Progenitor cell of endocrine pancreas (in vitro differentiated cells): ENCODE measurements at regions not wholly inside any gene's neighbourhood (a gene's known extent, or its start where the extent isn't known, plus 50 kb on each side); places are given as distances from the start of the nearest gene placed in this dataset.

Experiments
- DNase-seq: peaks from one replicate; pipeline ENCODE4 v3.0.0; 2021; ENCODE audit warnings: low spot score; ENCODE audit not compliant: unreplicated experiment
- H3K27ac Mint-ChIP-seq: 2 replicates; pipeline ENCODE4 v1.8.0; 2021; ENCODE audit warnings: mild to moderate bottlenecking, moderate library complexity, mixed read lengths
- H3K27me3 Mint-ChIP-seq: 2 replicates; pipeline ENCODE4 v1.8.0; 2021; ENCODE audit warnings: mixed read lengths
- H3K36me3 Mint-ChIP-seq: 2 replicates; pipeline ENCODE4 v1.8.0; 2022; ENCODE audit warnings: mixed read lengths; ENCODE audit not compliant: insufficient read depth
- H3K4me1 Mint-ChIP-seq: 2 replicates; pipeline ENCODE4 v1.8.0; 2021; ENCODE audit warnings: low read depth, mixed read lengths
- H3K4me3 Mint-ChIP-seq: 2 replicates; pipeline ENCODE4 v1.8.0; 2021; ENCODE audit warnings: low read depth, mild to moderate bottlenecking, moderate library complexity, mixed read lengths
- H3K9me3 Mint-ChIP-seq: 2 replicates; pipeline ENCODE4 v1.8.0; 2021; ENCODE audit warnings: low read depth, mixed read lengths
- CTCF ChIP-seq: fragments of 200-600 bp; sonication (generic); IDR thresholded peaks from one replicate; pipeline ENCODE4 v1.5.0; 2021; ENCODE audit warnings: antibody characterized with exemption, mild to moderate bottlenecking; ENCODE audit not compliant: unreplicated experiment

GRCh38 chr3:87486115-87486514 lies 209.7 kb upstream of the POU1F1 start:
- TF ChIP-seq CTCF, result no peak
- Mint-ChIP-seq H3K27ac (no peak overlapping the region), H3K9me3 (no peaks in the 10 kb centered on the region), H3K36me3 (no peaks in the 10 kb centered on the region), H3K27me3 (no peaks in the 10 kb centered on the region), H3K4me1 (peaks cover 4% of the 10 kb centered on the region), H3K4me3 (no peak overlapping the region)
- DNase-seq, result no peak

DNA sequence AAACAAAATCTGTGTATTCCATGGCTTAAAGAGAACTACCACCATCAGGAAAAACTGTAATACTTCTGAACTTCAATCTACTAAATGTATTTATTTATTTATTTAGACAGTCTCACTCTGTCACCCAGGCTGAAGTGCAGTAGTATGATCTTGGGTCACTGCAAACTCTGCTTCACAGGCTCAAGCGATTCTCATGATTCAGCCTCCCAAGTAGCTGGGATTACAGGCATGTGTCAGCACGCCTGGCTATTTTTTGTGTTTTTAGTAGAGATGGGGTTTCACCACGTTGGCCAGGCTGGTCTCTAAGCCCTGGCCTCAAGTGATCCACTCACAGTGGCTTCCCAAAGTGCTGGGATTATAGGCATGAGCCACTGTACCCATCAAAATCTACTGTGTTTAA lies 202.3 kb upstream of the POU1F1 start:
- Mint-ChIP-seq H3K4me3 (no peak overlapping the region), H3K4me1 (no peaks in the 10 kb centered on the region), H3K27me3 (no peaks in the 10 kb centered on the region), H3K27ac (no peak overlapping the region), H3K9me3 (peaks cover under 1% of the 10 kb centered on the region), H3K36me3 (no peaks in the 10 kb centered on the region)
- no peak for DNase-seq
- TF ChIP-seq CTCF, result no peak

DNA sequence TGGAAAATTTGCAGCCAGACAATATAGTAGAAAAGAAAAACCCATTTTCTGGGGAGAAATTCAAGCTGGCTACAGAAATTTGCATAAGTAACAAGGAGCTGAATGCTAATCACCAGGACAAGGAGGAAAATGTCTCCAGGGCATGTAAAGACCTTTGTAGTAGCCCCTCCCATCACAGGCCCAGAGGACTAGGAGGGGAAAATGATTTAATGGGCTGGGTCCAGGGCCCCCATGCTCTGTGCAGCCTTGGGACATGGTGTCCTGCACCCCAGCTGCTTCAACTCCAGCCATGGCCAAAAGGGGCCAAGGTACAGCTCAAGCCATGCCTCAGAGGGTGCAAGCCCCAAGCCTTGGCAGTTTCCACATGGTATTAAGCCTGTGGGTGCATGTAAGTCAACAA lies 197.6 kb upstream of the POU1F1 start:
- no peak overlapping the region for H3K4me3 Mint-ChIP-seq
- no peak for TF ChIP-seq CTCF
- no peaks in the 10 kb centered on the region for H3K36me3 Mint-ChIP-seq
- no peaks in the 10 kb centered on the region for H3K4me1 Mint-ChIP-seq
- H3K27ac Mint-ChIP-seq, result no peak overlapping the region
- peaks cover 14% of the 10 kb centered on the region for H3K9me3 Mint-ChIP-seq
- DNase-seq, result no peak
- H3K27me3 Mint-ChIP-seq, result no peaks in the 10 kb centered on the region

- Mint-ChIP-seq H3K4me1 (no peaks in the 10 kb centered on the region), H3K9me3 (peaks cover 27% of the 10 kb centered on the region), H3K27me3 (no peaks in the 10 kb centered on the region), H3K36me3 (no peaks in the 10 kb centered on the region), H3K4me3 (no peak overlapping the region), H3K27ac (no peak overlapping the region)
- no peak for TF ChIP-seq CTCF
- DNase-seq, result no peak
These were observed 192.6 kb upstream of the POU1F1 start for GRCh38 chr3:87468938-87469337.

GRCh38 chr3:87468235-87468634 lies 191.9 kb upstream of the POU1F1 start:
- no peak for DNase-seq
- TF ChIP-seq CTCF, result no peak

More at GRCh38 chr3:87468235-87468634, 191.9 kb upstream of the POU1F1 start:
- Mint-ChIP-seq H3K36me3 (no peaks in the 10 kb centered on the region), H3K27me3 (no peaks in the 10 kb centered on the region), H3K4me1 (no peaks in the 10 kb centered on the region), H3K9me3 (peaks cover 23% of the 10 kb centered on the region), H3K4me3 (no peak overlapping the region), H3K27ac (no peak overlapping the region)
